SK-N-SH treated with all-trans-retinoic acid at 6 μM for 48 hours (cell line): ENCODE measurements at regions not wholly inside any gene's neighbourhood (a gene's known extent, or its start where the extent isn't known, plus 50 kb on each side); places are given as distances from the start of the nearest gene placed in this dataset.

Experiments used
- ATAC-seq: fragments of 200-7000 bp; cut with Tn5 transposase; 3 replicates; pipeline ENCODE4 v1.9.1; 2020; ENCODE audit warnings: mild to moderate bottlenecking, moderate library complexity
- ARNTL ChIP-seq: fragments of 450-650 bp; formaldehyde crosslinking; IDR thresholded peaks from 2 replicates; pipeline ENCODE4 v1.5.0; 2020; ENCODE audit warnings: low read depth, mild to moderate bottlenecking, moderate library complexity, borderline replicate concordance
- BACH2 ChIP-seq: fragments of 250-450 bp; sonication (Bioruptor Pico); IDR thresholded peaks from 2 replicates; pipeline ENCODE4 v1.9.0; 2021; ENCODE audit warnings: mild to moderate bottlenecking, borderline replicate concordance
- CREB5 ChIP-seq: fragments of 250-450 bp; sonication (Bioruptor Pico); IDR thresholded peaks from 2 replicates; pipeline ENCODE4 v1.5.1; 2020; ENCODE audit warnings: low read depth, mild to moderate bottlenecking, moderate library complexity
- CSDC2 ChIP-seq: fragments of 250-450 bp; sonication (Bioruptor Pico); IDR thresholded peaks from 2 replicates; pipeline ENCODE4 v1.5.0; 2020; ENCODE audit warnings: mild to moderate bottlenecking, moderate library complexity
- CSRNP3 ChIP-seq: fragments of 250-450 bp; sonication (Bioruptor Pico); IDR thresholded peaks from 2 replicates; pipeline ENCODE4 v1.5.1; 2021; ENCODE audit warnings: mild to moderate bottlenecking, moderate library complexity
- ESRRG ChIP-seq: fragments of 250-450 bp; sonication (Bioruptor Pico); IDR thresholded peaks from 2 replicates; pipeline ENCODE4 v1.6.1; 2021; ENCODE audit warnings: mild to moderate bottlenecking
- ISL1 ChIP-seq: fragments of 250-450 bp; sonication (Bioruptor Pico); IDR thresholded peaks from 2 replicates; pipeline ENCODE4 v2.1.2; 2022; ENCODE audit warnings: mild to moderate bottlenecking, moderate library complexity
- OSR1 ChIP-seq: fragments of 250-450 bp; sonication (Bioruptor Pico); IDR thresholded peaks from 2 replicates; pipeline ENCODE4 v1.8.0; 2022; ENCODE audit warnings: moderate library complexity, mild to moderate bottlenecking, inconsistent platforms
- PATZ1 ChIP-seq: fragments of 250-450 bp; sonication (Bioruptor Pico); IDR thresholded peaks from 2 replicates; pipeline ENCODE4 v1.8.0; 2020; ENCODE audit warnings: mild to moderate bottlenecking, moderate library complexity, borderline replicate concordance
- POU6F1 ChIP-seq: fragments of 250-450 bp; sonication (Bioruptor Pico); IDR thresholded peaks from 2 replicates; pipeline ENCODE4 v1.8.0; 2021; ENCODE audit warnings: low read depth, mild to moderate bottlenecking, moderate library complexity, borderline replicate concordance
- PPARA ChIP-seq: fragments of 250-450 bp; sonication (Bioruptor Pico); IDR thresholded peaks from 2 replicates; pipeline ENCODE4 v1.5.0; 2020; ENCODE audit warnings: mild to moderate bottlenecking, borderline replicate concordance
- SNAI2 ChIP-seq: fragments of 250-450 bp; sonication (Bioruptor Pico); IDR thresholded peaks from 2 replicates; pipeline ENCODE4 v1.5.0; 2020; ENCODE audit warnings: mild to moderate bottlenecking, moderate library complexity
- TCF4 ChIP-seq: fragments of 250-450 bp; sonication (Bioruptor Pico); IDR thresholded peaks from 2 replicates; pipeline ENCODE4 v1.8.0; 2021; ENCODE audit warnings: mild to moderate bottlenecking, moderate library complexity, borderline replicate concordance
- TSHZ2 ChIP-seq: fragments of 250-450 bp; sonication (Bioruptor Pico); IDR thresholded peaks from 2 replicates; pipeline ENCODE4 v1.5.0; 2020; ENCODE audit warnings: mild to moderate bottlenecking, moderate library complexity
- ZC3H10 ChIP-seq: fragments of 250-450 bp; sonication (Bioruptor Pico); IDR thresholded peaks from 2 replicates; pipeline ENCODE4 v1.5.1; 2021; ENCODE audit warnings: mild to moderate bottlenecking, moderate library complexity
- ZFP3 ChIP-seq: fragments of 250-450 bp; sonication (Bioruptor Pico); IDR thresholded peaks from 2 replicates; pipeline ENCODE4 v1.5.0; 2020; ENCODE audit warnings: mild to moderate bottlenecking, moderate library complexity
- ZFP30 ChIP-seq: fragments of 450-650 bp; formaldehyde crosslinking; IDR thresholded peaks from 2 replicates; pipeline ENCODE4 v1.5.0; 2022; ENCODE audit warnings: mild to moderate bottlenecking, moderate library complexity
- ZNF565 ChIP-seq: fragments of 450-650 bp; formaldehyde crosslinking; conservative IDR thresholded peaks from 2 replicates; pipeline ENCODE4 v1.5.0; 2020; ENCODE audit warnings: low read depth, mild to moderate bottlenecking, moderate library complexity
- ZNF70 ChIP-seq: fragments of 450-650 bp; formaldehyde crosslinking; IDR thresholded peaks from 2 replicates; pipeline ENCODE4 v1.5.0; 2020; ENCODE audit warnings: mild to moderate bottlenecking, moderate library complexity
- ZNF8 ChIP-seq: fragments of 450-650 bp; formaldehyde crosslinking; IDR thresholded peaks from 2 replicates; pipeline ENCODE4 v1.5.0; 2020; ENCODE audit warnings: mild to moderate bottlenecking, moderate library complexity

GRCh38 chr14:62082779-62083178, 320.6 kb downstream of the SNAPC1 start (continued):
- TF ChIP-seq PPARA (CRISPR knock-in tag) = no peak

- ATAC-seq = no peak
- TF ChIP-seq ARNTL (CRISPR knock-in tag) = no peak
- TF ChIP-seq CSDC2 (CRISPR knock-in tag) = no peak
- no peak for TF ChIP-seq ZFP3
- TF ChIP-seq ZNF565 = no peak
- TF ChIP-seq OSR1 (CRISPR knock-in tag) = no peak
- no peak for TF ChIP-seq ESRRG (CRISPR knock-in tag)
- TF ChIP-seq ISL1 = no peak
- TF ChIP-seq PATZ1 (CRISPR knock-in tag) = no peak
- TF ChIP-seq ZNF8 (CRISPR knock-in tag) = no peak
- no peak for TF ChIP-seq TSHZ2 (CRISPR knock-in tag)
- no peak for TF ChIP-seq BACH2 (CRISPR knock-in tag)
- no peak for TF ChIP-seq ZNF70 (CRISPR knock-in tag)
- TF ChIP-seq ZFP30 (CRISPR knock-in tag) = no peak
- TF ChIP-seq CREB5 (CRISPR knock-in tag) = no peak
- TF ChIP-seq CSRNP3 = no peak
- no peak for TF ChIP-seq TCF4 (CRISPR knock-in tag)
- TF ChIP-seq ZC3H10 (CRISPR knock-in tag) = no peak
- TF ChIP-seq POU6F1 = no peak
- TF ChIP-seq PPARA (CRISPR knock-in tag) = no peak
Measured at GRCh38 chr14:62084020-62084419, 321.8 kb downstream of the SNAPC1 start.

- TF ChIP-seq ISL1 (no peak), PATZ1 (CRISPR knock-in tag) (no peak), BACH2 (CRISPR knock-in tag) (no peak), CSRNP3 (no peak), ZC3H10 (CRISPR knock-in tag) (no peak), CREB5 (CRISPR knock-in tag) (no peak), SNAI2 (CRISPR knock-in tag) (no peak), ZNF70 (CRISPR knock-in tag) (no peak), ZFP3 (no peak), ESRRG (CRISPR knock-in tag) (no peak), CSDC2 (CRISPR knock-in tag) (no peak), POU6F1 (no peak), OSR1 (CRISPR knock-in tag) (no peak)
- ATAC-seq = no peak
Measured at GRCh38 chr14:62087191-62087590, 325.0 kb downstream of the SNAPC1 start.
